Trophoblast cell (in vitro differentiated cells and primary cell): ENCODE measurements at regions not wholly inside any gene's neighbourhood (a gene's known extent, or its start where the extent isn't known, plus 50 kb on each side); places are given as distances from the start of the nearest gene placed in this dataset.

Experiments used
- DNase-seq, 2 donors: peaks; one replicate each; pipeline ENCODE4 v3.0.0-alpha.2; 2016
- H2AFZ ChIP-seq: 2 replicates; pipeline ENCODE4 v1.6.1; 2013; ENCODE audit warnings: low read length, moderate library complexity, mild to moderate bottlenecking; ENCODE audit not compliant: insufficient read depth, poor library complexity
- H2AK5ac ChIP-seq: 2 replicates; pipeline ENCODE4 v1.6.1; 2013; ENCODE audit warnings: mild to moderate bottlenecking, low read length
- H2BK120ac ChIP-seq: 2 replicates; pipeline ENCODE4 v1.6.1; 2013; ENCODE audit warnings: low read length, mild to moderate bottlenecking, moderate library complexity; ENCODE audit not compliant: insufficient read depth, poor library complexity
- H2BK12ac ChIP-seq: 2 replicates; pipeline ENCODE4 v1.6.1; 2013; ENCODE audit warnings: mild to moderate bottlenecking, low read length, moderate library complexity
- H2BK5ac ChIP-seq: 2 replicates; pipeline ENCODE4 v1.6.1; 2013; ENCODE audit warnings: low read length, low read depth, moderate library complexity, mild to moderate bottlenecking; ENCODE audit not compliant: poor library complexity
- H3K14ac ChIP-seq: 2 replicates; pipeline ENCODE4 v1.6.1; 2013; ENCODE audit warnings: mild to moderate bottlenecking, low read length
- H3K18ac ChIP-seq: 2 replicates; pipeline ENCODE4 v1.6.1; 2013; ENCODE audit warnings: mild to moderate bottlenecking, low read length
- H3K23ac ChIP-seq: 2 replicates; pipeline ENCODE4 v1.6.1; 2013; ENCODE audit warnings: low read length
- H3K27ac ChIP-seq: 2 replicates; pipeline ENCODE4 v1.5.1; 2013; ENCODE audit warnings: low read depth, mild to moderate bottlenecking, inconsistent platforms, low read length, moderate library complexity
- H3K27me3 ChIP-seq: 2 replicates; pipeline ENCODE4 v1.6.1; 2013; ENCODE audit warnings: inconsistent platforms, mild to moderate bottlenecking, low read length, moderate library complexity; ENCODE audit not compliant: insufficient read depth
- H3K36me3 ChIP-seq, 2 experiments: 1 replicate in 1 of 2; 2 replicates in 1 of 2; pipeline ENCODE4 v1.6.1; 2013; ENCODE audit warnings: low read length in 2 of 2, mild to moderate bottlenecking in 2 of 2, moderate library complexity in 1 of 2; ENCODE audit not compliant: insufficient read depth in 2 of 2, control insufficient read depth in 1 of 2
- H3K4ac ChIP-seq: 2 replicates; pipeline ENCODE4 v1.6.1; 2013; ENCODE audit warnings: low read depth, mild to moderate bottlenecking, low read length, moderate library complexity
- H3K4me1 ChIP-seq, 2 experiments: 1 replicate in 1 of 2; 2 replicates in 1 of 2; pipeline ENCODE4 v1.6.1; 2013; ENCODE audit warnings: low read length in 2 of 2, mild to moderate bottlenecking in 2 of 2, moderate library complexity in 1 of 2; ENCODE audit not compliant: insufficient read depth in 2 of 2, control insufficient read depth in 1 of 2
- H3K4me2 ChIP-seq: 2 replicates; pipeline ENCODE4 v1.6.1; 2013; ENCODE audit warnings: inconsistent platforms, mild to moderate bottlenecking, low read length, moderate library complexity
- H3K4me3 ChIP-seq: 2 replicates; pipeline ENCODE4 v1.5.1; 2013; ENCODE audit warnings: mild to moderate bottlenecking, low read depth, low read length, inconsistent platforms
- H3K79me1 ChIP-seq: one replicate; pipeline ENCODE4 v1.6.1; 2013; ENCODE audit warnings: low read length
- H3K79me2 ChIP-seq: 2 replicates; pipeline ENCODE4 v1.6.1; 2013; ENCODE audit warnings: low read length, mild to moderate bottlenecking; ENCODE audit not compliant: control insufficient read depth, insufficient read depth, poor library complexity
- H3K9ac ChIP-seq: 2 replicates; pipeline ENCODE4 v1.6.1; 2013; ENCODE audit warnings: mild to moderate bottlenecking, low read length
- H3K9me3 ChIP-seq: 2 replicates; pipeline ENCODE4 v1.6.1; 2013; ENCODE audit warnings: low read depth, mild to moderate bottlenecking, control low read depth, inconsistent platforms, low read length; ENCODE audit not compliant: insufficient read depth
- H4K12ac ChIP-seq: 2 replicates; pipeline ENCODE4 v1.6.1; 2013; ENCODE audit warnings: low read depth, mild to moderate bottlenecking, low read length, moderate library complexity
- H4K8ac ChIP-seq: 2 replicates; pipeline ENCODE4 v1.6.1; 2013; ENCODE audit warnings: low read depth, mild to moderate bottlenecking, low read length, moderate library complexity
- H4K91ac ChIP-seq: one replicate; pipeline ENCODE4 v1.6.1; 2013; ENCODE audit warnings: low read depth, mild to moderate bottlenecking, low read length, moderate library complexity
- WGBS: extraction: QIAGEN DNeasy Blood & Tissue Kit; methylation state at CpG from one replicate; pipeline ENCODE4 v1.1.7; 2013; ENCODE audit warnings: missing lambda C conversion rate; ENCODE audit not compliant: insufficient read length, insufficient coverage; ENCODE audit errors: extremely low coverage; 5-methylcytosine and 5-hydroxymethylcytosine counted together

DNA sequence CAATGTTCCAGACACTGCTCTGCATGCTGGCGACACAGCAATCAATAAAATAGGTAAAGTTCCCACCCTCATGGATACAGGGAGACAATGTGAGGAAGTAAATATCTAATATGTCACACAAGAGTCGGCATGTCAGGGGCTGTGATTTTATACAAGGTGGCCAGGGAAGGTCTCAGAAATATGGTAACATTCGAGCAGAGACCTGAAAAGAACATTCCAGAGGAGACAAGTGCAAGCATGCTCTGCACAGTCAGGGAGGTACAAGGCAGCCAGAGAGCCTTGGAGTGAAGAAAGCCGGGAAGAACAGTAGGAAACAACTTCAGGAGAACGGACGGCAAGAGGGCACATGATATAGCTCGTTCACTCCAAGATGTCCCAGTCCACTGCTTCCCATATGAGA lies 89.2 kb upstream of the ZNF462 start:
- Histone ChIP-seq H3K79me1 (peaks cover 7% of the 10 kb centered on the region), H4K12ac (no peak overlapping the region)
- no CpG with 5 or more reads among the region's 7 CpGs for WGBS

GRCh38 chr9:106775960-106776359 lies 87.0 kb upstream of the ZNF462 start:
- Histone ChIP-seq H3K9me3 (no peaks in the 10 kb centered on the region), H3K27ac (no peak overlapping the region), H2AK5ac (no peak overlapping the region), H3K36me3 (no peaks in the 10 kb centered on the region), H2BK120ac (no peak overlapping the region), H4K8ac (no peak overlapping the region), H3K4ac (no peak overlapping the region), H2BK12ac (no peak overlapping the region), H3K9ac (no peak overlapping the region), H3K18ac (no peak overlapping the region), H3K79me1 (peaks cover 7% of the 10 kb centered on the region), H3K4me2 (no peak overlapping the region), H3K4me3 (no peak overlapping the region), H4K12ac (no peak overlapping the region), H2AFZ (no peak overlapping the region), H3K23ac (no peak overlapping the region), H3K14ac (no peak overlapping the region), H4K91ac (no peak overlapping the region), H3K4me1 (peaks cover 5 to 8% of the 10 kb centered on the region in 2 experiments), H2BK5ac (no peak overlapping the region), H3K27me3 (no peaks in the 10 kb centered on the region), H3K79me2 (no peaks in the 10 kb centered on the region)
- no CpG with 5 or more reads among the region's 3 CpGs for WGBS
- DNase-seq: peak in 1 of 2 donors; percentile 48

More for the DNA sequence above, 89.2 kb upstream of the ZNF462 start:
- H3K18ac ChIP-seq: no peak overlapping the region
- H3K4me1 ChIP-seq: peaks cover 5 to 8% of the 10 kb centered on the region in 2 experiments
- no peak overlapping the region for H3K4me3 ChIP-seq
- no peak overlapping the region for H3K23ac ChIP-seq
- no peaks in the 10 kb centered on the region for H3K27me3 ChIP-seq
- H3K36me3 ChIP-seq: no peaks in the 10 kb centered on the region
- H3K14ac ChIP-seq: no peak overlapping the region
- peak overlapping the region; percentile 25 for H4K91ac ChIP-seq
- no peak overlapping the region for H2AFZ ChIP-seq
- H3K9ac ChIP-seq: no peak overlapping the region
- peak overlapping the region; percentile 72 for H2AK5ac ChIP-seq
- no peak overlapping the region for H3K27ac ChIP-seq
- peak overlapping the region; percentile 45 for H2BK120ac ChIP-seq
- H3K79me2 ChIP-seq: no peaks in the 10 kb centered on the region
- no peak overlapping the region for H3K4me2 ChIP-seq
- H3K4ac ChIP-seq: no peak overlapping the region
- no peak overlapping the region for H4K8ac ChIP-seq
- H2BK12ac ChIP-seq: peak overlapping the region; percentile 43
- no peaks in the 10 kb centered on the region for H3K9me3 ChIP-seq
- H2BK5ac ChIP-seq: no peak overlapping the region
- no peak for DNase-seq

GRCh38 chr9:106779796-106780195 lies 83.2 kb upstream of the ZNF462 start:
- no peak overlapping the region for H3K27ac ChIP-seq
- H3K4me3 ChIP-seq: no peak overlapping the region
- H3K79me1 ChIP-seq: no peaks in the 10 kb centered on the region
- H4K91ac ChIP-seq: no peak overlapping the region
- no peak overlapping the region for H3K23ac ChIP-seq
- no peaks in the 10 kb centered on the region for H3K27me3 ChIP-seq
- no peak overlapping the region for H2AK5ac ChIP-seq
- no peak overlapping the region for H3K4ac ChIP-seq
- H3K79me2 ChIP-seq: no peaks in the 10 kb centered on the region
- peak overlapping the region; percentile 3 for H2BK120ac ChIP-seq
- no peak for DNase-seq
- H3K36me3 ChIP-seq: no peaks in the 10 kb centered on the region
- no peak overlapping the region for H3K18ac ChIP-seq
- no peaks in the 10 kb centered on the region for H3K9me3 ChIP-seq
- H3K14ac ChIP-seq: no peak overlapping the region
- no peak overlapping the region for H3K9ac ChIP-seq
- no peak overlapping the region for H4K8ac ChIP-seq
- H2AFZ ChIP-seq: no peak overlapping the region
- H2BK5ac ChIP-seq: no peak overlapping the region
- H3K4me2 ChIP-seq: no peak overlapping the region
- no peak overlapping the region for H4K12ac ChIP-seq
- H2BK12ac ChIP-seq: no peak overlapping the region
- H3K4me1 ChIP-seq: no peaks in the 10 kb centered on the region

- H2BK120ac ChIP-seq: no peak overlapping the region
- H4K8ac ChIP-seq: no peak overlapping the region
- no peaks in the 10 kb centered on the region for H3K36me3 ChIP-seq
- H3K4ac ChIP-seq: no peak overlapping the region
- H3K4me3 ChIP-seq: no peak overlapping the region
- H3K27me3 ChIP-seq: no peaks in the 10 kb centered on the region
- H2BK5ac ChIP-seq: no peak overlapping the region
- H3K79me1 ChIP-seq: no peaks in the 10 kb centered on the region
- no peak overlapping the region for H3K27ac ChIP-seq
- no peak overlapping the region for H3K18ac ChIP-seq
- no peak overlapping the region for H3K4me2 ChIP-seq
- H4K91ac ChIP-seq: no peak overlapping the region
- no peaks in the 10 kb centered on the region for H3K79me2 ChIP-seq
- no peak overlapping the region for H3K9ac ChIP-seq
- no peak overlapping the region for H2AFZ ChIP-seq
- no peak overlapping the region for H3K14ac ChIP-seq
- H3K23ac ChIP-seq: no peak overlapping the region
- H3K4me1 ChIP-seq: no peaks in the 10 kb centered on the region
- WGBS: no CpG with 5 or more reads among the region's 1 CpG
- no peak overlapping the region for H2BK12ac ChIP-seq
- H4K12ac ChIP-seq: no peak overlapping the region
- H3K9me3 ChIP-seq: no peaks in the 10 kb centered on the region
- DNase-seq: peak; percentile 25 to 53
- H2AK5ac ChIP-seq: no peak overlapping the region
These were observed 79.8 kb upstream of the ZNF462 start for GRCh38 chr9:106783121-106783520.
